Activated naive CD4-positive, alpha-beta T cell treated with anti-CD3 and anti-CD28 coated beads for 36 hours (primary cell): ENCODE measurements at regions not wholly inside any gene's neighbourhood (a gene's known extent, or its start where the extent isn't known, plus 50 kb on each side); places are given as distances from the start of the nearest gene placed in this dataset.
"Not testable (repeated sequence)": the region's sequence is repeated elsewhere in the genome, so short reads cannot be mapped to it uniquely, and the experiment has no call there.

ENCODE experiments used
- CTCF ChIA-PET: fragments of 350-600 bp; sonication (Branson Sonifier 250); formaldehyde crosslinking; loops from one replicate; lab custom pipeline; 2021; ENCODE audit warnings: antibody characterized with exemption; lab: Charles Lee
- DNase-seq: peaks from one replicate; pipeline ENCODE4 v3.0.0-alpha.2; 2020
- H3K27ac Mint-ChIP-seq: one replicate; pipeline ENCODE4 v1.8.0; 2021; ENCODE audit warnings: mild to moderate bottlenecking, mixed read lengths
- H3K27me3 Mint-ChIP-seq: one replicate; pipeline ENCODE4 v1.8.0; 2021; ENCODE audit warnings: low read depth, mixed read lengths
- H3K36me3 Mint-ChIP-seq: one replicate; pipeline ENCODE4 v1.8.0; 2021; ENCODE audit warnings: low read depth, mixed read lengths
- H3K4me1 Mint-ChIP-seq: one replicate; pipeline ENCODE4 v1.8.0; 2021; ENCODE audit warnings: low read depth, mixed read lengths
- H3K4me3 Mint-ChIP-seq: one replicate; pipeline ENCODE4 v1.8.0; 2021; ENCODE audit warnings: mild to moderate bottlenecking, moderate library complexity, mixed read lengths
- H3K9me3 Mint-ChIP-seq: one replicate; pipeline ENCODE4 v1.8.0; 2021; ENCODE audit warnings: mixed read lengths
- intact Hi-C: fragments of 100-400 bp; cut with micrococcal nuclease; formaldehyde crosslinking; loops from one replicate; pipeline ENCODE4 v1.15.1; 2023

DNA sequence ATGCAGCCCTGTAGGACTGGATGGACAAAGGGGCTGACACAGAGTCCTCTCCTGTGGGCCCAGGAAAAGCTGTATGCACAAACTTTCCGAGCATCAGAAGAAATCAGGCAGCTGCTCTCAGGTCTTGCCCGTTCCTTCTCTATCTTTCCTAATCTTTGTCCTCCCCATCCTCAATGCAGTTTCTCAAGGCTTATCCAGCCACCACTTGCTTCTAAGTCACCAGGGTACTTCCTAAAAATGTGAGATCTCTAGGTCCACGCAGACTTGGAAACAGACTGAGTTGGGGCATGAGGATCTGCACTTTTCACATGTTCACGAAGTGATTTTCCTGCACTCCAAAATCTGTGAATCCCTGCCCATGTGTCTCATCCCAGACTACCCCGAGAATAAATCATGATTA is 394.5 kb upstream of the SLC35B3 start:
- no peaks in the 10 kb centered on the region for H3K27me3 Mint-ChIP-seq
- H3K4me1 Mint-ChIP-seq = no peaks in the 10 kb centered on the region
- DNase-seq = no peak
- H3K36me3 Mint-ChIP-seq = no peaks in the 10 kb centered on the region
- no peaks in the 10 kb centered on the region for H3K9me3 Mint-ChIP-seq
- CTCF ChIA-PET = no interaction called here
- no peak overlapping the region for H3K4me3 Mint-ChIP-seq
- intact Hi-C loops = no loop called here
- no peak overlapping the region for H3K27ac Mint-ChIP-seq

DNA sequence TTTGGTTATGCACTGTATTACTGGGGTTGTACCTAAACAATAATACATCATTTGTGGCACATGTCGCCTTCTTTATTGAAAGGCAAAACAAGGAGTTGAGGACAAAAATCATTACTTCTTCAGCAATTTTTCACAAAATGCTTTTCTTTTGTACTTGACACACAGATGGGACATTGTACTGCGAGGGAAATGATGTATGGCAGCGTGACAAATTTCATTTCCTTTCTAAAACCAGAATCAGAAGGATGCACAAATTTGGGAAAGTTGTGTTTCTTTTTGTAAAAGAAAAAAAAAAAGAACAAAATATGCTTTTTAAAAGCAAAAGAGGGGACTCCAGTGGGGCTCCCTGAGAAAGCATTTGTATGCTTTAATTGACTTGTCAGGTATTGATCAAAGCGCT is 394.0 kb upstream of the SLC35B3 start:
- Mint-ChIP-seq H3K36me3 (no peaks in the 10 kb centered on the region), H3K4me1 (no peaks in the 10 kb centered on the region), H3K27me3 (no peaks in the 10 kb centered on the region), H3K4me3 (no peak overlapping the region), H3K9me3 (no peaks in the 10 kb centered on the region), H3K27ac (no peak overlapping the region)
- DNase-seq = no peak
- CTCF ChIA-PET = no interaction called here
- intact Hi-C loops = no loop called here

DNA sequence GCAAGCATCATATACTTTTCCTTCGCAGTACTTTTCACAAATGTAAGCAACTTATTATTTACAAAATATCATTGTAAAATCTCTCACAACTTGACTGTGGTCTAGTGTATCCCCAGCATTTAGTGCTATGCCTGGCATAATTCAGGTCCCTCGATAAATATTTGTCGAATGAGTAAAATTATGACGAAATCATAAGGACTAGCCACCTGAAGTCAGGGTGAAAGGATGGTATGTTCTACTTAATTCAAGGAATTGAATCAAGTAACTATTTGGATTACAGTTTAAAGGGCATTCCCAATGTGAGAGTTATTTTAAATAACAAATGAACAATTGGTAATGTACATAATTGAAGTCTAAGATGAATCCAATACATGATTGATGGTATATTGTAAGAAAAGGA is 393.0 kb upstream of the SLC35B3 start:
- intact Hi-C loops = no loop called here
- CTCF ChIA-PET = no interaction called here
- H3K27ac Mint-ChIP-seq = no peak overlapping the region
- no peaks in the 10 kb centered on the region for H3K36me3 Mint-ChIP-seq
- H3K4me1 Mint-ChIP-seq = no peaks in the 10 kb centered on the region
- no peaks in the 10 kb centered on the region for H3K27me3 Mint-ChIP-seq
- DNase-seq = no peak
- H3K4me3 Mint-ChIP-seq = no peak overlapping the region
- no peaks in the 10 kb centered on the region for H3K9me3 Mint-ChIP-seq

DNA sequence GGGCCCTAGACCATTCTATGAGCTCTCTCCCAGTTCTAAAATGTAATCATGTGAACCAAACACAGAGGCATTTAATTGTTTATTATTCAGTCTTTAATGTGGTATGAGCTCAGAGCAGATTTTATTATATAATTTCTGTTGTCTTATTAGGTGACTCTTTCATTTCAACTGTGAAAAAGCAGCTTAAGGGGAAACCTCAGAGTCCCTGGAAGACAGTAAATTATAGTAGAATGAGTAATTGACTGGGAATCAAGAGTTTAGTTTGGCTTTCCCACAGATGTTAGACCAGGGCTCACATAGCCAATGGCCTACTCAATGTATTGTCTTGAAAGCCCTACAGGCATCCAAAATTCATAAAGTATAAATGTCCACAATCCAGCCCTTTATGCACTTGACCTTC is 390.4 kb upstream of the SLC35B3 start:
- Mint-ChIP-seq H3K27ac (no peak overlapping the region), H3K4me1 (no peaks in the 10 kb centered on the region), H3K4me3 (no peak overlapping the region), H3K27me3 (no peaks in the 10 kb centered on the region), H3K36me3 (no peaks in the 10 kb centered on the region), H3K9me3 (no peaks in the 10 kb centered on the region)
- intact Hi-C loops = no loop called here
- DNase-seq = no peak
- CTCF ChIA-PET = no interaction called here

DNA sequence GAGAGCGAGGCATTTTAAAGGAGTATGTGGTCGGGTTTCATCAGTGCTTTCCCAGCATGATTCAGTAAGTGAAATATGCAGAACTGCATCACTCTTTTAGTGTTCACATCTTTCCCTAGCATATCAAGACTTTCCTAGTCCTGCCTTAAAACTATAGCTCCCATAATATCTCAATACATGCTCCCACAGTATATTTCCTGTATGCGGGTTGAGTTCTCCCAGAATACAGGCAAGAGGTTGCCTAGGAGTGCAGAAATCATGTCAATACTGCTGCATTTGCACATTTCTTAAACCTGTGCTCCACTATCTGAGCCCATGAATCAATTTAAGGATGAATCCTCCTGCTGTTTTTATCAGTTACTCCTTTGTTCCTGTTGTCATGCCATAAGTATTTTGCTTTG is 386.6 kb upstream of the SLC35B3 start:
- intact Hi-C loops = no loop called here
- H3K4me1 Mint-ChIP-seq = no peaks in the 10 kb centered on the region
- CTCF ChIA-PET = no interaction called here
- no peak for DNase-seq
- H3K27me3 Mint-ChIP-seq = no peaks in the 10 kb centered on the region
- no peak overlapping the region for H3K27ac Mint-ChIP-seq
- no peaks in the 10 kb centered on the region for H3K36me3 Mint-ChIP-seq
- no peak overlapping the region for H3K4me3 Mint-ChIP-seq
- no peaks in the 10 kb centered on the region for H3K9me3 Mint-ChIP-seq

DNA sequence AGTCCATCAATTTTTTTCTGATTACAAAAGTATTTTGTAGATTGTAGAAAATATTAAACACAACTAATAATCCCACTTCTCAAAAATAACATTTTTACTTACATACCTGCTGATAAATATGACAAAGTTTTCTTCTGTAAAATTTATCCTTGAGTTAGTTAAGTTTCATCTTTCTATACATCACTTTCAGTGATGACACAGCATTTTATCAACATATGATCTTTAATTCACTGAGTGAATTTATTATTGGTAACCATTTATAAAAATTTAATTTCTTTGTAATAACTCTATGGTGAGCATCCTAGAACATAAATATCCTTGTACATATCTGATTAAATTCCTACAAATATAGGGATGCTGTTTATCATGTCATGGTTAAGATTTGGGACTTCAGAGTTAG is 385.0 kb upstream of the SLC35B3 start:
- no peak for DNase-seq
- Mint-ChIP-seq H3K4me1 (no peaks in the 10 kb centered on the region), H3K9me3 (no peaks in the 10 kb centered on the region), H3K27me3 (no peaks in the 10 kb centered on the region), H3K27ac (no peak overlapping the region), H3K4me3 (no peak overlapping the region), H3K36me3 (no peaks in the 10 kb centered on the region)
- CTCF ChIA-PET = no interaction called here
- intact Hi-C loops = no loop called here

DNA sequence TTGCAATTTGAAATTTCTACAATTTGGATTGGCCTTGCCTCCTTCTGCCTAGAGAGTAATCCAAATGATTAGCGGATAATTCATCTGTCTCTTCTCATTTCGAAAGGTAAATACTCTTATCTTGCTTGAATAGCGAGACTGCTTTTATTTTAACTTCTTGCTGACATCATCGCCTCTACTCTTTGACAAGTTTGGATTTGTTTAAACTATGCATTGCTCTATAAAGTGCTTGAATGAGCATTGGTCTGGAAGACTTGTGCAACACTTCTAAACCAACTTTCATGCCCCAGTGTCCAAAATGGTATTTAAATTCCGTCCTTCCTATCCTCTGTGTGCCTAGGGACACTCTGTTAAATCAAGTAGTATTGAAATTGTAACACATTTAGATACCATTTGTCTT is 384.1 kb upstream of the SLC35B3 start:
- Mint-ChIP-seq H3K4me1 (no peaks in the 10 kb centered on the region), H3K36me3 (no peaks in the 10 kb centered on the region), H3K27ac (no peak overlapping the region), H3K27me3 (no peaks in the 10 kb centered on the region), H3K4me3 (no peak overlapping the region), H3K9me3 (no peaks in the 10 kb centered on the region)
- no peak for DNase-seq
- CTCF ChIA-PET = no interaction called here
- intact Hi-C loops = no loop called here

DNA sequence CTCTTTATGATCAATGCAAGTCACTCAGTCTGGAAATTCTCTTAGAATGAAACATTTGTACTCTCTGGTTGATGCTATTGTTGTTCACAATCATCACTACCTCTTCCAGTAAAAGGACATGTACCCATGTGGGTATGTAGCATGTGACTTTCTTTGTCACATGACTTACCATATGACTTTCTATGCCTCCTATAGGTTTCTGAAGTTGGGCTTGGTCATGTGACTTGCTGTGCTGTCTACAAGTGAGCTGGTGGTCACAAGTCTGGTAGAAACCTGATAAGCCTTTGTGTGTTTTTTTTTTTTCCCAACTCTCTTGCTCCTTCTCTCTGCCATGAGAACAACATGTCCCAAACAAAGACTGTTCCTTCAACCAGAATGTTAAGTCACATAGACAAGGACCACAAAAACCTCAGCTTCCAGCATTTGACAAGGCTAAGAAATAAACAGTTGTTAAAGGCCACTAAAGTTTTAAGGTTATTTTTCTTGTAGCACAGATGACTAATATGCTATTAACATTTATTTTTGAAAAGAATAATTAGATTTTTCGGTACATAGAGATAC is 379.2 kb upstream of the SLC35B3 start:
- no peak overlapping the region for H3K4me3 Mint-ChIP-seq
- H3K27ac Mint-ChIP-seq = no peak overlapping the region
- H3K27me3 Mint-ChIP-seq = no peaks in the 10 kb centered on the region
- no peaks in the 10 kb centered on the region for H3K4me1 Mint-ChIP-seq
- DNase-seq = no peak
- intact Hi-C loops = no loop called here
- CTCF ChIA-PET = no interaction called here
- no peaks in the 10 kb centered on the region for H3K36me3 Mint-ChIP-seq
- peaks cover 2% of the 10 kb centered on the region for H3K9me3 Mint-ChIP-seq

DNA sequence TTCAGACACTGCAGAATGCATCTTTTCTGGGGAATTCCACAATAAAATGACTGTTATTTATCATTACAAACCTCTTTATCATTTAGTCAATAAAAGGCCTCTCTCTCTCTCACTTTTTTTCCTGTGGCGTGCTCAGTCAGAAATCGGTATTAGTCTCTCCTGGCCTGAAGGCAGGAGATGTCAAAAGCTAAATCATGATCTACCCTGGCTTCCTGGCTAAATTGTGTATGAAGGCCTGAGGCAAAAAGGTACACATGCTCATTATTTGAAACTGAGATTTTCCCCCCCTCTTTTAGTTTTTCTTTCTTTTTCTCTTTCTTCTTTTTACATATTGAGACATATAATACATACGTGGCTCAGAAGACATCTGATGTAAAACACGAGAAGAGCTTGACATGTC is 375.0 kb upstream of the SLC35B3 start:
- intact Hi-C loops = no loop called here
- no peak overlapping the region for H3K27ac Mint-ChIP-seq
- H3K27me3 Mint-ChIP-seq = no peaks in the 10 kb centered on the region
- no peak overlapping the region for H3K4me3 Mint-ChIP-seq
- no peaks in the 10 kb centered on the region for H3K36me3 Mint-ChIP-seq
- peaks cover 2% of the 10 kb centered on the region for H3K9me3 Mint-ChIP-seq
- DNase-seq = no peak
- CTCF ChIA-PET = no interaction called here
- no peaks in the 10 kb centered on the region for H3K4me1 Mint-ChIP-seq

DNA sequence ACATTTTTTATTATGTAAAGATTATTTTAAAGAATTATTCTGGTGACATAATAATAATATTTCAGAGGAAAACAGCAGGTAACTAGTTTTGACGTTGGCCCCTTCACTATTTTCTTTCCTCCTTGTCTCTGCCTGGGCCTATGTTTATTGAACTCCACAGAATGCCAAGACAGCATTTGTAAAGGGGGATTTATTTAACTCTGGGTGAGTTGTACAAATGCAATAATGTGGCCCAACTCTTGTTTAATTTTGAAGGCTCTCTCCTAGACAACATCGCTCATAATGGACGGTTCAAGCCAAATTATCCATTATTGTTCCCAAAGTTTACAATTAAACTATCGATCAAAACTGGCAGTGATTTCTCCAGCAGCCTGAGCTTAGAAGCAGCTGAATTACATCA is 374.3 kb upstream of the SLC35B3 start:
- H3K27ac Mint-ChIP-seq = no peak overlapping the region
- H3K9me3 Mint-ChIP-seq = peaks cover 2% of the 10 kb centered on the region
- no peaks in the 10 kb centered on the region for H3K36me3 Mint-ChIP-seq
- intact Hi-C loops = no loop called here
- no peak for DNase-seq
- no peaks in the 10 kb centered on the region for H3K4me1 Mint-ChIP-seq
- H3K4me3 Mint-ChIP-seq = no peak overlapping the region
- no peaks in the 10 kb centered on the region for H3K27me3 Mint-ChIP-seq
- CTCF ChIA-PET = no interaction called here

DNA sequence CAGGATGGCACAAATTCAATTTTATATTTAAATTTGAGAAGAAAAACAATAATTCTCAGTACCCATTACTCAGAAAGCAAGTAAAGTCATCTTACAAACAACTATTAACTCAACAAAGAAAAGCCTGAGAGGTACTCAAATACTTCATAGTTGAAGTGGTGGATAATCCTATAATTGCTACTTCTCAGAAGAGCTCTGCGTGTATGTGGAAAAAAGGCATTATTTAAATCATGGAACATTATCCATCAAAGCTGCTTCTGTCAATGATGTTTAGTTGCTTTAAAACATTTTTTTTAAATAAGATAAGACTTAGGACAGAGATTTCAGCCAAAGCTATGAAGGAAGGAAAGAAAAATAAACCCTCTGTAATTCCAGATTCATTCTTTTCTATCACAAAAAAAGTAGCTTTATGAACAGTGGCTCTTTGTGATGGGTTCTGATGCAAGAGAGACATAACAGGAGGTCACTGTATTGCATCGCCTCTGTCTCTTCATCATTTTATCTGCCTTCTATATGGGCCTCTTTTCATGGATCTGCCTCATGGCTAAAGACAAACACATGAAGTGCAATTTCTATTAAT is 367.9 kb upstream of the SLC35B3 start:
- no peaks in the 10 kb centered on the region for H3K27me3 Mint-ChIP-seq
- no peak for DNase-seq
- H3K27ac Mint-ChIP-seq = no peak overlapping the region
- H3K36me3 Mint-ChIP-seq = no peaks in the 10 kb centered on the region
- intact Hi-C loops = no loop called here
- H3K4me3 Mint-ChIP-seq = no peak overlapping the region
- H3K4me1 Mint-ChIP-seq = no peaks in the 10 kb centered on the region
- CTCF ChIA-PET = no interaction called here
- peaks cover 8% of the 10 kb centered on the region for H3K9me3 Mint-ChIP-seq

DNA sequence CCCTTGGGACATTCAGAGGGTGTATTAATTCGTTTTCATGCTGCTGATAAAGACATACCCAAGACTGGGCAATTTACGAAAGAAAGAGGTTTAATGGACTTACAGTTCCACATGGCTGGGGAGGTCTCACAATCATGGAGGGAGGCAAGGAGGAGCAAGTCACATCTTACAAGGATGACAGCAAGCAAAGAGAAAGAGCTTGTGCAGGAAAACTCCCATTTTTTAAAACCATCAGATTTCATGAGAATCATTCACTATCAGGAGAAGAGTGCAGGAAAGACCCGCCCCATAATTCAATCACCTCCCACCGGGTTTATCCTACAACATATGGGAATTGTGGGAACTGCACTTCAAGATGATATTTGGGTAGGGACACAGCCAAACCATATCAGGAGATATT is 367.1 kb upstream of the SLC35B3 start:
- H3K4me1 Mint-ChIP-seq, H3K27ac Mint-ChIP-seq: not testable (repeated sequence)

DNA sequence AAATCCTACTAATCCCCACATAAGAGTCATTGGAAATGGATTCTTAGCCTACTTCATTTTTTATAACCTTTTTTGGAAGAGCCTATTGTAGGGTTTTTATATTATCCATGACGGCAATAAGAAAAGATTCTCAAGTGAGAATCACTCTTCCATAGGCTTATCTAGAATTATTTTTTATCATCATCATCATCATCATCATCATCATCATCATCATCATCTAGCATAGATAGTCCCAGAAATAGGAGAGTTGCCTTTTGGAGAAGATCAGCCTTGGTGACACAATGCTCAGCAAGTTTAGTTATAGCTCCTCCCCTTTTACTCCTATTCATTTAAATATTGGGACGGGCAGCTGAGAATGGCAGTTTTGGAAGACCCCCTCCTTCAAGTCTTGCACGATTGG is 359.1 kb upstream of the SLC35B3 start:
- no peak overlapping the region for H3K27ac Mint-ChIP-seq
- H3K27me3 Mint-ChIP-seq = no peaks in the 10 kb centered on the region
- H3K4me3 Mint-ChIP-seq = no peak overlapping the region
- CTCF ChIA-PET = no interaction called here
- H3K9me3 Mint-ChIP-seq = peaks cover 3% of the 10 kb centered on the region
- intact Hi-C loops = no loop called here
- H3K36me3 Mint-ChIP-seq = no peaks in the 10 kb centered on the region
- no peaks in the 10 kb centered on the region for H3K4me1 Mint-ChIP-seq
- DNase-seq = no peak

More for the DNA sequence above, 367.1 kb upstream of the SLC35B3 start:
- H3K9me3 Mint-ChIP-seq, CTCF ChIA-PET, H3K4me3 Mint-ChIP-seq, H3K27me3 Mint-ChIP-seq, DNase-seq, H3K36me3 Mint-ChIP-seq, intact Hi-C loops: not testable (repeated sequence)
